K562 (cell line): ENCODE measurements at regions not wholly inside any gene's neighbourhood (a gene's known extent, or its start where the extent isn't known, plus 50 kb on each side); places are given as distances from the start of the nearest gene placed in this dataset.

Experiments
- ATAC-seq: fragments of 200-7000 bp; cut with Tn5 transposase; 3 replicates; pipeline ENCODE4 v1.9.1; 2020; ENCODE audit warnings: moderate library complexity
- BruUV-seq: library from RNA; stranded (reverse); fragments of 400-500 nt; replicated peaks from 2 replicates; lab custom pipeline; 2021; lab: Mats Ljungman, UMichigan
- CTCF ChIA-PET: fragments of 300-600 bp; formaldehyde crosslinking; extraction: SDS; loops from one replicate; lab custom pipeline; 2021; ENCODE audit warnings: low intra/inter-chr PET ratio; lab: Yijun Ruan, JAX
- POLR2A ChIA-PET: fragments of 300-600, 350-650 bp; sonication (Branson Sonifier 250); formaldehyde crosslinking; extraction: SDS; loops from one replicate; lab custom pipeline; 2021; ENCODE audit warnings: antibody characterized with exemption, inconsistent platforms; lab: Yijun Ruan, JAX
- DNase-seq, 4 experiments: peaks; one replicate each; pipeline versions ENCODE4 v3.0.0 to v3.0.0-alpha.2; 2011 to 2018; ENCODE audit warnings: low spot score in 3 of 4, mixed read lengths in 3 of 4; ENCODE audit errors: extremely low read depth in 1 of 4
- FAIRE-seq: peaks from 2 replicates; lab custom pipeline; 2011; peaks lifted over from hg19 to GRCh38; lab: Jason Lieb, UNC
- H2AFZ ChIP-seq: 2 replicates; pipeline ENCODE4 v1.6.0; 2011; ENCODE audit warnings: low read depth, low read length, control low read depth, inconsistent platforms
- H3K27ac ChIP-seq: fragments of 200-600 bp; 3 replicates; pipeline ENCODE4 v1.8.0; 2011; ENCODE audit warnings: low read depth, mild to moderate bottlenecking, control low read depth, inconsistent platforms, low read length, moderate library complexity, mixed read lengths; ENCODE audit errors: extremely low read depth
- H3K27me3 ChIP-seq, 2 experiments: fragments of 300-600 bp in 1 of 2; 2 replicates in 1 of 2; 3 replicates in 1 of 2; pipeline versions ENCODE4 v1.6.0 to v1.8.0; 2011; ENCODE audit warnings: inconsistent platforms in 2 of 2, low read length in 2 of 2, mild to moderate bottlenecking in 1 of 2, mixed read lengths in 1 of 2, moderate library complexity in 1 of 2; ENCODE audit not compliant: control insufficient read depth in 2 of 2, insufficient read depth in 2 of 2
- H3K36me3 ChIP-seq: fragments of 300-600 bp; 3 replicates; pipeline ENCODE4 v1.8.0; 2011; ENCODE audit warnings: mild to moderate bottlenecking, low read length, inconsistent platforms; ENCODE audit not compliant: control insufficient read depth, insufficient read depth
- H3K4me1 ChIP-seq, 2 experiments: fragments of 200-600 bp in 1 of 2; replicated peaks in 1 of 2; 2 replicates in 1 of 2; 3 replicates in 1 of 2; pipeline versions ENCODE4 v1.5.1 to v1.8.0; 2011; ENCODE audit warnings: inconsistent platforms in 2 of 2, low read length in 2 of 2, mild to moderate bottlenecking in 1 of 2, mixed read lengths in 1 of 2, moderate library complexity in 1 of 2; ENCODE audit not compliant: control insufficient read depth in 2 of 2, insufficient read depth in 2 of 2
- H3K4me2 ChIP-seq: 2 replicates; pipeline ENCODE4 v1.6.1; 2011; ENCODE audit warnings: low read length, control low read depth, inconsistent platforms, mixed read lengths; ENCODE audit not compliant: insufficient read depth
- H3K4me3 ChIP-seq: fragments of 200-600 bp; sonication (generic), shearing (Covaris generic); 2 replicates; pipeline ENCODE4 v1.5.1; 2016; ENCODE audit warnings: control low read depth, inconsistent platforms
- H3K79me2 ChIP-seq: fragments of 200-600 bp; 3 replicates; pipeline ENCODE4 v1.8.0; 2011; ENCODE audit warnings: low read length, inconsistent platforms; ENCODE audit not compliant: control insufficient read depth, insufficient read depth
- H3K9ac ChIP-seq, 2 experiments: 2 replicates each; pipeline versions ENCODE4 v1.6.0 to v1.6.1; 2011; ENCODE audit warnings: low read depth in 2 of 2, low read length in 2 of 2, control low read depth in 1 of 2, inconsistent platforms in 1 of 2, mild to moderate bottlenecking in 1 of 2, mixed read lengths in 1 of 2; ENCODE audit not compliant: insufficient read depth in 1 of 2
- H3K9me1 ChIP-seq: one replicate; pipeline ENCODE4 v1.6.0; 2011; ENCODE audit warnings: inconsistent platforms, mild to moderate bottlenecking, low read length, moderate library complexity; ENCODE audit not compliant: control insufficient read depth, insufficient read depth
- H3K9me3 ChIP-seq: replicated peaks from 2 replicates; pipeline ENCODE4 v1.5.1; 2011; ENCODE audit warnings: low read depth, low read length, inconsistent platforms; ENCODE audit not compliant: control insufficient read depth, insufficient read depth
- H4K20me1 ChIP-seq: replicated peaks from 2 replicates; pipeline ENCODE4 v1.6.1; 2011; ENCODE audit warnings: low read length, inconsistent platforms, mixed read lengths; ENCODE audit not compliant: control insufficient read depth, insufficient read depth
- BRD9 ChIP-seq: fragments of 450-650 bp; IDR thresholded peaks from 2 replicates; pipeline ENCODE4 v1.6.1; 2018; ENCODE audit warnings: low read depth; ENCODE audit not compliant: partially characterized antibody
- C11orf30 ChIP-seq: fragments of 450-650 bp; IDR thresholded peaks from 2 replicates; pipeline ENCODE4 v1.6.1; 2016; ENCODE audit warnings: low read depth, mild to moderate bottlenecking
- CBFB ChIP-seq: sonication (generic); formaldehyde crosslinking; IDR thresholded peaks from 2 replicates; pipeline ENCODE4 v1.4.0; 2020; ENCODE audit warnings: mild to moderate bottlenecking, missing genetic modification reagents
- CREBBP ChIP-seq: IDR thresholded peaks from one replicate; pipeline ENCODE4 v1.6.1; 2012; ENCODE audit warnings: low read depth, mild to moderate bottlenecking, control low read depth, inconsistent platforms, low read length
- CTCF ChIP-seq, 3 experiments: IDR thresholded peaks in 2 of 3; conservative IDR thresholded peaks in 1 of 3; 2 replicates each; pipeline ENCODE4 v1.5.1; 2011 to 2012; ENCODE audit warnings: low read length in 3 of 3, mild to moderate bottlenecking in 3 of 3, control low read depth in 2 of 3, improper control_type of control experiment in 1 of 3, inconsistent platforms in 1 of 3, low read depth in 1 of 3, mixed read lengths in 1 of 3, moderate library complexity in 1 of 3; ENCODE audit not compliant: insufficient read depth in 2 of 3
- ETS2 ChIP-seq: IDR thresholded peaks from 2 replicates; pipeline ENCODE4 v1.6.1; 2016; ENCODE audit warnings: borderline replicate concordance, missing genetic modification characterization, mild to moderate bottlenecking, moderate library complexity, missing compliant biosample characterization; ENCODE audit not compliant: poor library complexity, severe bottlenecking
- KDM5B ChIP-seq: fragments of 200-600 bp; sonication (generic); IDR thresholded peaks from 2 replicates; pipeline ENCODE4 v1.6.1; 2012; ENCODE audit warnings: low read depth, mild to moderate bottlenecking, moderate library complexity, low read length, control low read depth, inconsistent platforms; ENCODE audit not compliant: insufficient replicate concordance
- NFIC ChIP-seq: fragments of 450-650 bp; IDR thresholded peaks from 2 replicates; pipeline ENCODE4 v1.6.1; 2017; ENCODE audit warnings: mild to moderate bottlenecking, inconsistent platforms
- PHTF2 ChIP-seq: fragments of 250-450 bp; sonication (Bioruptor Pico); IDR thresholded peaks from 2 replicates; pipeline ENCODE4 v1.5.0; 2021; ENCODE audit warnings: mild to moderate bottlenecking
- SFPQ ChIP-seq: fragments of 200-400 bp; formaldehyde crosslinking; IDR thresholded peaks from 2 replicates; pipeline ENCODE4 v1.6.1; 2017; ENCODE audit warnings: mild to moderate bottlenecking, low read depth, low read length, moderate library complexity
- SREBF2 ChIP-seq: sonication (generic); formaldehyde crosslinking; IDR thresholded peaks from 2 replicates; pipeline ENCODE4 v1.4.0; 2020; ENCODE audit warnings: mild to moderate bottlenecking, missing genetic modification reagents
- XRCC5 ChIP-seq: fragments of 200-400 bp; formaldehyde crosslinking; IDR thresholded peaks from 2 replicates; pipeline ENCODE4 v1.6.1; 2017; ENCODE audit warnings: low read depth, mild to moderate bottlenecking, low read length
- WGBS: fragments of 100-300 bp; shearing (Covaris generic); methylation state at CpG from one replicate; pipeline ENCODE4 v1.1.6; 2016; ENCODE audit warnings: low coverage, mixed read lengths; ENCODE audit not compliant: insufficient coverage; ENCODE audit errors: missing lambda C conversion rate; 5-methylcytosine and 5-hydroxymethylcytosine counted together
- in situ Hi-C: fragments of 300-500 bp; cut with MboI; formaldehyde crosslinking; loops from 4 replicates; pipeline ENCODE4 v1.15.0; 2018; ENCODE audit warnings: inconsistent platforms, mixed read lengths
- intact Hi-C: fragments of 100-400 bp; cut with micrococcal nuclease; formaldehyde crosslinking; loops from 2 replicates; pipeline ENCODE4 v1.14.2; 2022
- TF ChIP-seq, protein P1 (sequence below): IDR thresholded peaks from 2 replicates; pipeline ENCODE4 v1.6.1; 2011; ENCODE audit warnings: borderline replicate concordance, low read depth, mild to moderate bottlenecking, moderate library complexity, low read length; ENCODE audit not compliant: insufficient read depth, poor library complexity, severe bottlenecking
- TF ChIP-seq, protein P2 (sequence below): fragments of 250-450 bp; sonication (Bioruptor Pico); IDR thresholded peaks from 2 replicates; pipeline ENCODE4 v1.5.0; 2021; ENCODE audit warnings: mild to moderate bottlenecking, borderline replicate concordance

DNA sequence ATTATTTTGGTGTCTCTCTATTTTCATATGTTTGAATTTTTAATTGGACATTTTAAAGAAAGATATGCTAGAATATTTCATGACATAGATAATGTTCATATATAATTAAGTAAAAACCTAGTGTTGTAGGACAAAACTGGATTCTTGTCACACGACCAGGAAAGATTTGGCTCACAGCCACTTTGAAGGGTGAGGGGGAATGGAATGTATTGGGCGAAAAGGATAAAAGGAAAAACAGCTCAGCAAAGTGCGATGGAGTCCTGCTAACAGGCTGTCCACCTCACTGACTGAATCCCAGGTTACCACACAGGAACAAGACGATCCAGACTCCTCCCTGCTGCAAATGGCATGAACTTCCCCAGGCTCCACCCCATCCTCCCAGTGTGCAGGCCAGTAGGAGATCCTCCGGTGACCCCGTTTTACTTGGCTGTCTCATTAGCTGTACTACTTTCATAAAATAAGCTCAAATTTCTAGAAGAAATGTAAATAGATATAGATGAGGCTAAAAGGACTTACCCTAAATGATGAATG is 186.2 kb downstream of the CD47 start:
- no peak for ATAC-seq
- ChIA-PET CTCF (no interaction called here), POLR2A (interaction anchor here (0.5 to 0.7 kb wide), 2 partner anchors 424 to 817 kb away, joined by 3 to 6 read pairs; no protein-coding TSS in a partner anchor)
- Histone ChIP-seq H3K27me3 (no peaks in the 10 kb centered on the region; a peak in 2 of 5 replicates), H4K20me1 (no peaks in the 10 kb centered on the region), H3K9ac (no peak overlapping the region), H3K4me3 (no peak overlapping the region), H2AFZ (no peak overlapping the region), H3K27ac (no peak overlapping the region), H3K9me3 (no peaks in the 10 kb centered on the region), H3K79me2 (no peaks in the 10 kb centered on the region), H3K4me1 (no peaks in the 10 kb centered on the region), H3K9me1 (no peaks in the 10 kb centered on the region), H3K4me2 (no peak overlapping the region), H3K36me3 (no peaks in the 10 kb centered on the region)
- intact Hi-C loops (no loop called here), in situ Hi-C loops (no loop called here)
- no peak for DNase-seq
- 2% methylated on average over 6 of the region's 6 CpGs for WGBS
- BruUV-seq = no TSS peak
- FAIRE-seq = no peak
- TF ChIP-seq CBFB = no peak
- no peak for TF ChIP-seq CREBBP
- no peak for TF ChIP-seq PHTF2
- TF ChIP-seq BRD9 = no peak
- TF ChIP-seq, protein P1, sequence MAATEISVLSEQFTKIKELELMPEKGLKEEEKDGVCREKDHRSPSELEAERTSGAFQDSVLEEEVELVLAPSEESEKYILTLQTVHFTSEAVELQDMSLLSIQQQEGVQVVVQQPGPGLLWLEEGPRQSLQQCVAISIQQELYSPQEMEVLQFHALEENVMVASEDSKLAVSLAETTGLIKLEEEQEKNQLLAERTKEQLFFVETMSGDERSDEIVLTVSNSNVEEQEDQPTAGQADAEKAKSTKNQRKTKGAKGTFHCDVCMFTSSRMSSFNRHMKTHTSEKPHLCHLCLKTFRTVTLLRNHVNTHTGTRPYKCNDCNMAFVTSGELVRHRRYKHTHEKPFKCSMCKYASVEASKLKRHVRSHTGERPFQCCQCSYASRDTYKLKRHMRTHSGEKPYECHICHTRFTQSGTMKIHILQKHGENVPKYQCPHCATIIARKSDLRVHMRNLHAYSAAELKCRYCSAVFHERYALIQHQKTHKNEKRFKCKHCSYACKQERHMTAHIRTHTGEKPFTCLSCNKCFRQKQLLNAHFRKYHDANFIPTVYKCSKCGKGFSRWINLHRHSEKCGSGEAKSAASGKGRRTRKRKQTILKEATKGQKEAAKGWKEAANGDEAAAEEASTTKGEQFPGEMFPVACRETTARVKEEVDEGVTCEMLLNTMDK = no peak
- no peak for TF ChIP-seq NFIC
- TF ChIP-seq XRCC5 = no peak
- TF ChIP-seq, protein P2, sequence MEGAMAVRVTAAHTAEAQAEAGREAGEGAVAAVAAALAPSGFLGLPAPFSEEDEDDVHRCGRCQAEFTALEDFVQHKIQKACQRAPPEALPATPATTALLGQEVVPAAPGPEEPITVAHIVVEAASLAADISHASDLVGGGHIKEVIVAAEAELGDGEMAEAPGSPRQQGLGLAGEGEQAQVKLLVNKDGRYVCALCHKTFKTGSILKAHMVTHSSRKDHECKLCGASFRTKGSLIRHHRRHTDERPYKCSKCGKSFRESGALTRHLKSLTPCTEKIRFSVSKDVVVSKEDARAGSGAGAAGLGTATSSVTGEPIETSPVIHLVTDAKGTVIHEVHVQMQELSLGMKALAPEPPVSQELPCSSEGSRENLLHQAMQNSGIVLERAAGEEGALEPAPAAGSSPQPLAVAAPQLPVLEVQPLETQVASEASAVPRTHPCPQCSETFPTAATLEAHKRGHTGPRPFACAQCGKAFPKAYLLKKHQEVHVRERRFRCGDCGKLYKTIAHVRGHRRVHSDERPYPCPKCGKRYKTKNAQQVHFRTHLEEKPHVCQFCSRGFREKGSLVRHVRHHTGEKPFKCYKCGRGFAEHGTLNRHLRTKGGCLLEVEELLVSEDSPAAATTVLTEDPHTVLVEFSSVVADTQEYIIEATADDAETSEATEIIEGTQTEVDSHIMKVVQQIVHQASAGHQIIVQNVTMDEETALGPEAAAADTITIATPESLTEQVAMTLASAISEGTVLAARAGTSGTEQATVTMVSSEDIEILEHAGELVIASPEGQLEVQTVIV = no peak
- no peak for TF ChIP-seq KDM5B
- no peak for TF ChIP-seq C11orf30
- no peak for TF ChIP-seq CTCF (IDR thresholded peaks at IDR 0.05 in 2 of 3, conservative IDR thresholded peaks at IDR 0.05 in 1 of 3; ENCODE audit: insufficient read depth in 2 of 3, low read depth in 1 of 3, low read length in 3 of 3)
- no peak for TF ChIP-seq SREBF2 (CRISPR knock-in tag)
- TF ChIP-seq SFPQ = no peak
- no peak for TF ChIP-seq ETS2 (tag)
